Breast epithelium (tissue), 4 donors: ENCODE measurements at regions not wholly inside any gene's neighbourhood (a gene's known extent, or its start where the extent isn't known, plus 50 kb on each side); places are given as distances from the start of the nearest gene placed in this dataset.

Source experiments
- DNase-seq, 2 donors: peaks; one replicate each; pipeline ENCODE4 v3.0.0-alpha.2; 2019; ENCODE audit warnings: low spot score in 2 of 2
- H3K27ac ChIP-seq, 2 donors: fragments of 200-600 bp; sonication (generic) in 1 of 2; one replicate each; pipeline ENCODE4 v1.5.1; 2016 to 2019; ENCODE audit warnings: mild to moderate bottlenecking in 1 of 2
- H3K27me3 ChIP-seq, 2 donors: fragments of 200-600 bp; sonication (generic) in 1 of 2; one replicate each; pipeline versions ENCODE4 v1.5.1 to v1.6.0; 2017 to 2019; ENCODE audit warnings: control low read depth in 1 of 2, mild to moderate bottlenecking in 1 of 2
- H3K36me3 ChIP-seq: fragments of 200-600 bp; one replicate; pipeline ENCODE4 v1.5.1; 2019
- H3K4me1 ChIP-seq, 2 donors: fragments of 200-600 bp; sonication (generic); one replicate each; pipeline ENCODE4 v1.5.1; 2016 to 2019; ENCODE audit warnings: control low read depth in 1 of 2
- H3K4me3 ChIP-seq, 3 donors: fragments of 200-600 bp; sonication (generic); 1 replicate in 2 of 3; 2 replicates in 1 of 3; pipeline ENCODE4 v1.5.1; 2016 to 2019; ENCODE audit warnings: mild to moderate bottlenecking in 3 of 3, moderate library complexity in 2 of 3
- H3K9me3 ChIP-seq, 2 donors: fragments of 200-600 bp; sonication (generic) in 1 of 2; one replicate each; pipeline ENCODE4 v1.5.1; 2016 to 2019; ENCODE audit warnings: control low read depth in 1 of 2
- CTCF ChIP-seq, 3 donors: fragments of 450-650 bp; IDR thresholded peaks; one replicate each; pipeline ENCODE4 v1.5.1; 2016 to 2017; ENCODE audit warnings: antibody characterized with exemption in 3 of 3, mild to moderate bottlenecking in 3 of 3, moderate library complexity in 3 of 3
- POLR2A ChIP-seq: fragments of 450-650 bp; IDR thresholded peaks from one replicate; pipeline ENCODE4 v1.6.1; 2016; ENCODE audit warnings: antibody characterized with exemption, mild to moderate bottlenecking, moderate library complexity
- POLR2AphosphoS5 ChIP-seq, 3 donors: sonication (generic); formaldehyde crosslinking; IDR thresholded peaks; one replicate each; pipeline ENCODE4 v1.6.1; 2017; ENCODE audit warnings: antibody characterized with exemption in 3 of 3
- intact Hi-C: fragments of 100-400 bp; cut with DNase I; formaldehyde crosslinking; loops from one replicate; pipeline ENCODE4 v1.15.1; 2023; ENCODE audit warnings: low total_unique reads

- no peak overlapping the region for H3K4me3 ChIP-seq
- H3K9me3 ChIP-seq: no peaks in the 10 kb centered on the region
- H3K27ac ChIP-seq: no peak overlapping the region
- TF ChIP-seq POLR2A (no peak), POLR2AphosphoS5 (IDR thresholded peaks at IDR 0.05) (no peak), CTCF (IDR thresholded peaks at IDR 0.05) (no peak)
- H3K27me3 ChIP-seq: no peaks in the 10 kb centered on the region
- no peak for DNase-seq
- no peaks in the 10 kb centered on the region for H3K4me1 ChIP-seq
- intact Hi-C loops: no loop called here
- no peaks in the 10 kb centered on the region for H3K36me3 ChIP-seq
Observed at GRCh38 chr21:16932314-16932713, 580.5 kb upstream of the CXADR start.

GRCh38 chr21:16942703-16943102, 570.1 kb upstream of the CXADR start:
- TF ChIP-seq POLR2AphosphoS5 (IDR thresholded peaks at IDR 0.05) (no peak), CTCF (IDR thresholded peaks at IDR 0.05) (no peak), POLR2A (no peak)
- no peak overlapping the region for H3K27ac ChIP-seq
- H3K4me3 ChIP-seq: no peak overlapping the region
- no peaks in the 10 kb centered on the region for H3K27me3 ChIP-seq
- no peak for DNase-seq
- intact Hi-C loops: no loop called here
- peaks cover 0 to 5% of the 10 kb centered on the region in 2 donors for H3K9me3 ChIP-seq
- no peaks in the 10 kb centered on the region for H3K36me3 ChIP-seq
- H3K4me1 ChIP-seq: no peaks in the 10 kb centered on the region

GRCh38 chr21:16943231-16943630, 569.6 kb upstream of the CXADR start:
- Histone ChIP-seq H3K9me3 (peaks cover 0 to 5% of the 10 kb centered on the region in 2 donors), H3K27ac (no peak overlapping the region)
- TF ChIP-seq CTCF (IDR thresholded peaks at IDR 0.05): no peak
- no peak for TF ChIP-seq POLR2AphosphoS5 (IDR thresholded peaks at IDR 0.05)
- no peak for TF ChIP-seq POLR2A

GRCh38 chr21:16945580-16945979, 567.3 kb upstream of the CXADR start:
- Histone ChIP-seq H3K36me3 (no peaks in the 10 kb centered on the region), H3K9me3 (peaks cover 0 to 5% of the 10 kb centered on the region in 2 donors), H3K4me1 (no peaks in the 10 kb centered on the region), H3K27ac (no peak overlapping the region), H3K27me3 (no peaks in the 10 kb centered on the region), H3K4me3 (no peak overlapping the region)
- no peak for TF ChIP-seq POLR2AphosphoS5 (IDR thresholded peaks at IDR 0.05)
- no peak for TF ChIP-seq POLR2A
- no peak for TF ChIP-seq CTCF (IDR thresholded peaks at IDR 0.05)
- DNase-seq: no peak
- intact Hi-C loops: no loop called here

More at GRCh38 chr21:16943231-16943630, 569.6 kb upstream of the CXADR start:
- Histone ChIP-seq H3K4me1 (no peaks in the 10 kb centered on the region), H3K27me3 (no peaks in the 10 kb centered on the region), H3K4me3 (no peak overlapping the region), H3K36me3 (no peaks in the 10 kb centered on the region)
- DNase-seq: no peak
- intact Hi-C loops: no loop called here

GRCh38 chr21:16956824-16957223, 556.0 kb upstream of the CXADR start:
- intact Hi-C loops: no loop called here
- DNase-seq: no peak
- H3K36me3 ChIP-seq: no peaks in the 10 kb centered on the region
- H3K27me3 ChIP-seq: no peaks in the 10 kb centered on the region
- TF ChIP-seq POLR2A: no peak
- H3K27ac ChIP-seq: no peak overlapping the region
- H3K4me1 ChIP-seq: no peaks in the 10 kb centered on the region
- no peak overlapping the region for H3K4me3 ChIP-seq
- H3K9me3 ChIP-seq: no peaks in the 10 kb centered on the region

- H3K27me3 ChIP-seq: no peaks in the 10 kb centered on the region
- TF ChIP-seq POLR2AphosphoS5 (IDR thresholded peaks at IDR 0.05): no peak
- TF ChIP-seq POLR2A: no peak
- no peak for TF ChIP-seq CTCF (IDR thresholded peaks at IDR 0.05)
- H3K27ac ChIP-seq: no peak overlapping the region
- peaks cover 9 to 13% of the 10 kb centered on the region in 2 donors for H3K9me3 ChIP-seq
- no peaks in the 10 kb centered on the region for H3K4me1 ChIP-seq
- no peak for DNase-seq
- intact Hi-C loops: no loop called here
- no peak overlapping the region for H3K4me3 ChIP-seq
- H3K36me3 ChIP-seq: no peaks in the 10 kb centered on the region
Observed at GRCh38 chr21:16965424-16965823, 547.4 kb upstream of the CXADR start.
